ENCODE measurements at regions not wholly inside any gene's neighbourhood (a gene's known extent, or its start where the extent isn't known, plus 50 kb on each side); places are given as distances from the start of the nearest gene placed in this dataset.

- ATAC-seq (ENCODE audit: low read depth) (no peak), DNase-seq (ENCODE audit: low spot score) (no peak)
- no peak for TF ChIP-seq CTCF (IDR thresholded peaks at IDR 0.05; ENCODE audit: poor library complexity, severe bottlenecking)
- no peak overlapping the region for H3K4me3 ChIP-seq (ENCODE audit: severe bottlenecking)
- no peaks in the 10 kb centered on the region for H3K36me3 ChIP-seq (ENCODE audit: low read depth)
- H3K9me3 ChIP-seq (ENCODE audit: severe bottlenecking): no peaks in the 10 kb centered on the region
- no peaks in the 10 kb centered on the region for H3K27me3 ChIP-seq (ENCODE audit: insufficient read depth, poor library complexity, severe bottlenecking)
- H3K4me1 ChIP-seq (ENCODE audit: insufficient read depth, poor library complexity, severe bottlenecking): no peaks in the 10 kb centered on the region
- H3K27ac ChIP-seq (ENCODE audit: poor library complexity, severe bottlenecking): no peak overlapping the region
These were observed 449.9 kb downstream of the RNF144B start for GRCh38 chr6:18837013-18837412.

- DNase-seq (ENCODE audit: low spot score) (no peak), ATAC-seq (ENCODE audit: low read depth) (no peak)
- no peak for TF ChIP-seq CTCF (IDR thresholded peaks at IDR 0.05; ENCODE audit: poor library complexity, severe bottlenecking)
- Histone ChIP-seq H3K4me3 (ENCODE audit: severe bottlenecking) (no peak overlapping the region), H3K9me3 (ENCODE audit: severe bottlenecking) (no peaks in the 10 kb centered on the region), H3K36me3 (ENCODE audit: low read depth) (no peaks in the 10 kb centered on the region), H3K4me1 (ENCODE audit: insufficient read depth, poor library complexity, severe bottlenecking) (no peaks in the 10 kb centered on the region), H3K27me3 (ENCODE audit: insufficient read depth, poor library complexity, severe bottlenecking) (no peaks in the 10 kb centered on the region), H3K27ac (ENCODE audit: poor library complexity, severe bottlenecking) (no peak overlapping the region)
These were observed 455.4 kb downstream of the RNF144B start for GRCh38 chr6:18842534-18842933.

- H3K4me3 ChIP-seq (ENCODE audit: severe bottlenecking): no peak overlapping the region
- H3K27me3 ChIP-seq (ENCODE audit: insufficient read depth, poor library complexity, severe bottlenecking): no peaks in the 10 kb centered on the region
- no peaks in the 10 kb centered on the region for H3K4me1 ChIP-seq (ENCODE audit: insufficient read depth, poor library complexity, severe bottlenecking)
- ATAC-seq (ENCODE audit: low read depth) (no peak), DNase-seq (ENCODE audit: low spot score) (no peak)
- no peak overlapping the region for H3K27ac ChIP-seq (ENCODE audit: poor library complexity, severe bottlenecking)
- TF ChIP-seq CTCF (IDR thresholded peaks at IDR 0.05; ENCODE audit: poor library complexity, severe bottlenecking): no peak
- H3K36me3 ChIP-seq (ENCODE audit: low read depth): no peaks in the 10 kb centered on the region
- no peaks in the 10 kb centered on the region for H3K9me3 ChIP-seq (ENCODE audit: severe bottlenecking)
These were observed 458.7 kb downstream of the RNF144B start for GRCh38 chr6:18845896-18846295.

GRCh38 chr6:18846327-18846726 lies 459.2 kb downstream of the RNF144B start:
- Histone ChIP-seq H3K27ac (ENCODE audit: poor library complexity, severe bottlenecking) (no peak overlapping the region), H3K4me1 (ENCODE audit: insufficient read depth, poor library complexity, severe bottlenecking) (no peaks in the 10 kb centered on the region), H3K27me3 (ENCODE audit: insufficient read depth, poor library complexity, severe bottlenecking) (no peaks in the 10 kb centered on the region), H3K36me3 (ENCODE audit: low read depth) (no peaks in the 10 kb centered on the region), H3K4me3 (ENCODE audit: severe bottlenecking) (no peak overlapping the region), H3K9me3 (ENCODE audit: severe bottlenecking) (no peaks in the 10 kb centered on the region)
- no peak for DNase-seq (ENCODE audit: low spot score)
- ATAC-seq (ENCODE audit: low read depth): no peak
- TF ChIP-seq CTCF (IDR thresholded peaks at IDR 0.05; ENCODE audit: poor library complexity, severe bottlenecking): no peak

GRCh38 chr6:18861204-18861603 lies 474.1 kb downstream of the RNF144B start:
- DNase-seq (ENCODE audit: low spot score) (no peak), ATAC-seq (ENCODE audit: low read depth) (no peak)
- no peaks in the 10 kb centered on the region for H3K9me3 ChIP-seq (ENCODE audit: severe bottlenecking)
- H3K4me1 ChIP-seq (ENCODE audit: insufficient read depth, poor library complexity, severe bottlenecking): no peaks in the 10 kb centered on the region
- no peak for TF ChIP-seq CTCF (IDR thresholded peaks at IDR 0.05; ENCODE audit: poor library complexity, severe bottlenecking)
- H3K27ac ChIP-seq (ENCODE audit: poor library complexity, severe bottlenecking): no peak overlapping the region
- no peak overlapping the region for H3K4me3 ChIP-seq (ENCODE audit: severe bottlenecking)
- no peaks in the 10 kb centered on the region for H3K27me3 ChIP-seq (ENCODE audit: insufficient read depth, poor library complexity, severe bottlenecking)
- H3K36me3 ChIP-seq (ENCODE audit: low read depth): no peaks in the 10 kb centered on the region

All from RWPE2 (cell line).